ENCODE measurements at regions not wholly inside any gene's neighbourhood (a gene's known extent, or its start where the extent isn't known, plus 50 kb on each side); places are given as distances from the start of the nearest gene placed in this dataset.
"Not testable (repeated sequence)": the region's sequence is repeated elsewhere in the genome, so short reads cannot be mapped to it uniquely, and the experiment has no call there.

DNA sequence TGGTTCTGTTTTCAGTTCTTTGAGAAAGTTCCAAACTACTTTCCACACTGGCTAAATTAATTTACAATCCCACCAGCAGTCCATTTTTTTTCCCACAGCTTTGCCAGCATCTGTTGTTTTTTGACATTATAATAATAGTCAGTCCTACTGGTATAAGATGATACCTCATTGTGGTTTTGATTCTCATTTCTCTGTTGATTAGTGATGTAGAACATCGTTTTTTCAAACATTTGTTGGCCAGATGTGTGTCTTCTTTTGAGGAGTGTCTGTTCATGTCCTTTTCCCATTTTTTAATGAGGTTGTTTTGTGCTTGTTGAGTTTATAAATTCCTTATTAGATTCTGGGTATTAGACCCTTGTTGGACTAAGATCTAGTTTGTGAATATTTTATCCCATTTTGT lies 376.8 kb upstream of the NT5C1B start:
- H3K27me3 ChIP-seq (ENCODE audit: insufficient read depth, low read length, poor library complexity, severe bottlenecking), result peaks cover 28% of the 10 kb centered on the region
- no peaks in the 10 kb centered on the region for H3F3A ChIP-seq (ENCODE audit: low read depth)
- H3K79me2 ChIP-seq (ENCODE audit: insufficient read depth, low read length), result no peaks in the 10 kb centered on the region
- TF ChIP-seq, protein P1, sequence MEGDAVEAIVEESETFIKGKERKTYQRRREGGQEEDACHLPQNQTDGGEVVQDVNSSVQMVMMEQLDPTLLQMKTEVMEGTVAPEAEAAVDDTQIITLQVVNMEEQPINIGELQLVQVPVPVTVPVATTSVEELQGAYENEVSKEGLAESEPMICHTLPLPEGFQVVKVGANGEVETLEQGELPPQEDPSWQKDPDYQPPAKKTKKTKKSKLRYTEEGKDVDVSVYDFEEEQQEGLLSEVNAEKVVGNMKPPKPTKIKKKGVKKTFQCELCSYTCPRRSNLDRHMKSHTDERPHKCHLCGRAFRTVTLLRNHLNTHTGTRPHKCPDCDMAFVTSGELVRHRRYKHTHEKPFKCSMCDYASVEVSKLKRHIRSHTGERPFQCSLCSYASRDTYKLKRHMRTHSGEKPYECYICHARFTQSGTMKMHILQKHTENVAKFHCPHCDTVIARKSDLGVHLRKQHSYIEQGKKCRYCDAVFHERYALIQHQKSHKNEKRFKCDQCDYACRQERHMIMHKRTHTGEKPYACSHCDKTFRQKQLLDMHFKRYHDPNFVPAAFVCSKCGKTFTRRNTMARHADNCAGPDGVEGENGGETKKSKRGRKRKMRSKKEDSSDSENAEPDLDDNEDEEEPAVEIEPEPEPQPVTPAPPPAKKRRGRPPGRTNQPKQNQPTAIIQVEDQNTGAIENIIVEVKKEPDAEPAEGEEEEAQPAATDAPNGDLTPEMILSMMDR (conservative IDR thresholded peaks at IDR 0.05; ENCODE audit: low read length), result no peak
- TF ChIP-seq EZH2phosphoT487 (IDR thresholded peaks at IDR 0.05; ENCODE audit: borderline replicate concordance), result no peak
- no peak overlapping the region for H3K4me2 ChIP-seq (ENCODE audit: low read depth, low read length, poor library complexity, severe bottlenecking)
- H3K9me2 ChIP-seq (replicated peaks; ENCODE audit: low read depth, low read length), result no peaks in the 10 kb centered on the region
- H3K9ac ChIP-seq (ENCODE audit: low read depth, low read length, poor library complexity, severe bottlenecking), result no peak overlapping the region
- H3K4me3 ChIP-seq (ENCODE audit: low read length, poor library complexity, severe bottlenecking), result no peak overlapping the region
- no peak overlapping the region for H2AFZ ChIP-seq (ENCODE audit: low read length)
- H3K36me3 ChIP-seq (ENCODE audit: insufficient read depth, low read length), result no peaks in the 10 kb centered on the region
- no peaks in the 10 kb centered on the region for H4K20me1 ChIP-seq (ENCODE audit: insufficient read depth, low read length, poor library complexity, severe bottlenecking)
- no peaks in the 10 kb centered on the region for H3K4me1 ChIP-seq (ENCODE audit: insufficient read depth, low read length, poor library complexity, severe bottlenecking)
- no peaks in the 10 kb centered on the region; the same call in 1 of the 2 replicates for H3K9me3 ChIP-seq (ENCODE audit: insufficient read depth, low read depth, low read length)

DNA sequence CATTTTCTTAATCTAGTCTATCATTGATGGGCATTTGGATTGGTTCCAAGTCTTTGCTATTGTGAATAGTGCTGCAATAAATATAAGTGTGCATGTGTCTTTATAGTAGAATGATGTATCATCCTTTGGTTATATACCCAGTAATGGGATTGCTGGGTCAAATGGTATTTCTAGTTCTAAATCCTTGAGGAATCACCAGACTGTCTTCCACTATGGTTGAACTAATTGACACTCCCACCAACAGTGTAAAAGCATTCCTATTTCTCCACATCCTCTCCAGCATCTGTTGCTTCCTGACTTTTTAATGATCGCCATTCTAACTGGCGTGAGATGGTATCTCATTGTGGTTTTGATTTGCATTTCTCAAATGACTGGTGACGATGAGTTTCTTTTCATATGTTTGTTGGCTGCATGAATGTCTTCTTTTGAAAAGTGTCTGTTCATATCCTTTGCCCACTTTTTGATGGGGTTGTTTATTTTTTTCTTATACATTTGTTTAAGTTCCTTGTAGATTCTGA lies 374.4 kb upstream of the NT5C1B start:
- H3K9ac ChIP-seq (ENCODE audit: low read depth, low read length, poor library complexity, severe bottlenecking); H3K9me3 ChIP-seq (ENCODE audit: insufficient read depth, low read depth, low read length); H3K4me2 ChIP-seq (ENCODE audit: low read depth, low read length, poor library complexity, severe bottlenecking); H4K20me1 ChIP-seq (ENCODE audit: insufficient read depth, low read length, poor library complexity, severe bottlenecking); H3K27me3 ChIP-seq (ENCODE audit: insufficient read depth, low read length, poor library complexity, severe bottlenecking); H3K9me2 ChIP-seq (replicated peaks; ENCODE audit: low read depth, low read length); H3K4me1 ChIP-seq (ENCODE audit: insufficient read depth, low read length, poor library complexity, severe bottlenecking); H3F3A ChIP-seq (ENCODE audit: low read depth); H3K36me3 ChIP-seq (ENCODE audit: insufficient read depth, low read length); H3K79me2 ChIP-seq (ENCODE audit: insufficient read depth, low read length); H2AFZ ChIP-seq (ENCODE audit: low read length); H3K4me3 ChIP-seq (ENCODE audit: low read length, poor library complexity, severe bottlenecking): not testable (repeated sequence)

DNA sequence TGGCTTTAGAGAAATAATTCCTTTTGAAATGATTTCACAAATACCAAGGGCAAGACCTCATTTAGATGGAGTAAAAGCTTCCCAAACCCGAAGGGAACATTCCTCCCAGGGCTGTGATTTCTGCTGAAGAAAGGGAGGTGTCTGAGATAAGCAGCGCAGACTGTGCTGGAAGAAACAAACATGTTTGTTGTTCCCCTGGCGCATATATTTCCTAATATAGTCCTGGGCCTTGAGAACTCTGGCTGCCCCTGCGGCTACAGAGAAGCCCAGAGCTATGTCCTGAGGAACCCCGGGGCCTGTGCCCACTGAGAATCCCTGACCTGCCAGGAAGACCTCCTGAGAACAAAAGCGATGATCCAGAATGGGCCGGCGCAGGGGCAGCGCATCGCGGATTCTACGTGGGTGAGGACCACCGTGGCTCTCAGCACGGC lies 372.6 kb upstream of the NT5C1B start:
- H3K4me2 ChIP-seq (ENCODE audit: low read depth, low read length, poor library complexity, severe bottlenecking), result no peak overlapping the region
- no peak for TF ChIP-seq EZH2phosphoT487 (IDR thresholded peaks at IDR 0.05; ENCODE audit: borderline replicate concordance)
- TF ChIP-seq, protein P1 (conservative IDR thresholded peaks at IDR 0.05; ENCODE audit: low read length), result no peak
- no peaks in the 10 kb centered on the region for H3F3A ChIP-seq (ENCODE audit: low read depth)
- no peak overlapping the region for H2AFZ ChIP-seq (ENCODE audit: low read length)
- H3K27me3 ChIP-seq (ENCODE audit: insufficient read depth, low read length, poor library complexity, severe bottlenecking), result no peaks in the 10 kb centered on the region
- H4K20me1 ChIP-seq (ENCODE audit: insufficient read depth, low read length, poor library complexity, severe bottlenecking), result no peaks in the 10 kb centered on the region
- no peak overlapping the region for H3K4me3 ChIP-seq (ENCODE audit: low read length, poor library complexity, severe bottlenecking)
- no peak overlapping the region for H3K9ac ChIP-seq (ENCODE audit: low read depth, low read length, poor library complexity, severe bottlenecking)
- no peaks in the 10 kb centered on the region; the same call in 1 of the 2 replicates for H3K9me3 ChIP-seq (ENCODE audit: insufficient read depth, low read depth, low read length)
- H3K4me1 ChIP-seq (ENCODE audit: insufficient read depth, low read length, poor library complexity, severe bottlenecking), result no peaks in the 10 kb centered on the region
- no peaks in the 10 kb centered on the region for H3K36me3 ChIP-seq (ENCODE audit: insufficient read depth, low read length)
- H3K9me2 ChIP-seq (replicated peaks; ENCODE audit: low read depth, low read length), result no peaks in the 10 kb centered on the region
- no peaks in the 10 kb centered on the region for H3K79me2 ChIP-seq (ENCODE audit: insufficient read depth, low read length)

DNA sequence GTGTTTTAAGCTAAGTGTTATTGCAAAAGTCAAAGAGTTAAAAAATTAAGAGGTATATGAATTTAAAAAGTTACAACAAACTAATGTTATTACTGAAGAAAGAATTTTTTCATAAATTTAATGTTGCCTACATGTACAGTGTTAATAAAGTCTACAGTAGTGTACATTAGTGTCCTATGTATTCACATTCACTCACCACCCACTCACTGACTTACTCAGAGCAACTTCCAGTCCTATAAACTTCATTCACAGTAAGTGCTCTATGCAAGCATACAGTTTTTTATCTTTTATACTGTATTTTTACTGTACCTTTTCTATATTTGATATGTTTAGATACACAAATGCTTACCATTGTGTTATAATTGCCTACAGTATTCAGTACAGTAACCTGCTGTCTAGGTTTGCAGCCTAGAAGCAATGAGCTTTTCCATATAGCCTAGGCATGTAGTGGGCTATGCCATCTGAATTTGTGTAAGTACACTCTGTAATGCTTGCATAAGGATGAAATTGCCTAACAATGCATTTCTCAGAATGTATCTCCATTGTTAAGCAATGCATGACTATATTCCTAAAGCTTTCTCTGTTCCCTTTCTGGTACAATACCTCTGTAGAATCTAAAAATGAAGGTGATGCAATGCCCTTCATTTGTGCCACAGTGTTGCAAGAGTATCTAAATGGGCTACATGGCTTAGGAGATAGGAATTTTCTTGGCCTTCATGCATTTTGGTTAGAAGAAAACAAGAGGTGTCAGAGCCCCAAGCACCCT lies 370.8 kb upstream of the NT5C1B start:
- Histone ChIP-seq H3K9me2 (replicated peaks; ENCODE audit: low read depth, low read length) (no peaks in the 10 kb centered on the region), H3K27me3 (ENCODE audit: insufficient read depth, low read length, poor library complexity, severe bottlenecking) (no peaks in the 10 kb centered on the region), H3K4me3 (ENCODE audit: low read length, poor library complexity, severe bottlenecking) (no peak overlapping the region), H3K4me1 (ENCODE audit: insufficient read depth, low read length, poor library complexity, severe bottlenecking) (no peaks in the 10 kb centered on the region), H2AFZ (ENCODE audit: low read length) (no peak overlapping the region), H3K79me2 (ENCODE audit: insufficient read depth, low read length) (no peaks in the 10 kb centered on the region), H3K4me2 (ENCODE audit: low read depth, low read length, poor library complexity, severe bottlenecking) (no peak overlapping the region), H3K36me3 (ENCODE audit: insufficient read depth, low read length) (no peaks in the 10 kb centered on the region), H3K9ac (ENCODE audit: low read depth, low read length, poor library complexity, severe bottlenecking) (no peak overlapping the region), H4K20me1 (ENCODE audit: insufficient read depth, low read length, poor library complexity, severe bottlenecking) (no peaks in the 10 kb centered on the region), H3K9me3 (ENCODE audit: insufficient read depth, low read depth, low read length) (no peaks in the 10 kb centered on the region), H3F3A (ENCODE audit: low read depth) (no peaks in the 10 kb centered on the region)
- TF ChIP-seq, protein P1 (conservative IDR thresholded peaks at IDR 0.05; ENCODE audit: low read length), result no peak
- no peak for TF ChIP-seq EZH2phosphoT487 (IDR thresholded peaks at IDR 0.05; ENCODE audit: borderline replicate concordance)

Measured in Loucy (cell line).